GM18520 (cell line): ENCODE measurements at regions not wholly inside any gene's neighbourhood (a gene's known extent, or its start where the extent isn't known, plus 50 kb on each side); places are given as distances from the start of the nearest gene placed in this dataset.

Experiments used
- ATAC-seq: cut with Tn5 transposase; IDR thresholded peaks from one replicate; pipeline ENCODE4 v1.9.1; 2021; ENCODE audit not compliant: unreplicated experiment

- no peak for ATAC-seq
Measured at GRCh38 chr3:104855702-104856101, 511.0 kb upstream of the ALCAM start.

GRCh38 chr3:104856741-104857140 lies 510.0 kb upstream of the ALCAM start:
- ATAC-seq = no peak

GRCh38 chr3:104868291-104868690 lies 498.4 kb upstream of the ALCAM start:
- ATAC-seq = no peak

GRCh38 chr3:104870276-104870675 lies 496.4 kb upstream of the ALCAM start:
- no peak for ATAC-seq

GRCh38 chr3:104873331-104873730 lies 493.4 kb upstream of the ALCAM start:
- no peak for ATAC-seq

GRCh38 chr3:104878395-104878794 lies 488.3 kb upstream of the ALCAM start:
- no peak for ATAC-seq

GRCh38 chr3:104879919-104880318 lies 486.8 kb upstream of the ALCAM start:
- no peak for ATAC-seq

GRCh38 chr3:104885214-104885814 lies 481.4 kb upstream of the ALCAM start:
- no peak for ATAC-seq

- no peak for ATAC-seq
Measured at GRCh38 chr3:104886220-104886995, 480.3 kb upstream of the ALCAM start.

- ATAC-seq = no peak
Measured at GRCh38 chr3:104887069-104887468, 479.6 kb upstream of the ALCAM start.

- ATAC-seq = no peak
Measured at GRCh38 chr3:104887619-104888018, 479.1 kb upstream of the ALCAM start.

- no peak for ATAC-seq
Measured at GRCh38 chr3:104892044-104892443, 474.7 kb upstream of the ALCAM start.

GRCh38 chr3:104896624-104897023 lies 470.1 kb upstream of the ALCAM start:
- ATAC-seq = no peak

- ATAC-seq = no peak
Measured at GRCh38 chr3:104901396-104901795, 465.3 kb upstream of the ALCAM start.

GRCh38 chr3:104903064-104903463 lies 463.6 kb upstream of the ALCAM start:
- no peak for ATAC-seq

- no peak for ATAC-seq
Measured at GRCh38 chr3:104906001-104906639, 460.6 kb upstream of the ALCAM start.

GRCh38 chr3:104907507-104907906 lies 459.2 kb upstream of the ALCAM start:
- ATAC-seq = no peak

- ATAC-seq = no peak
Measured at GRCh38 chr3:104908761-104909160, 457.9 kb upstream of the ALCAM start.

GRCh38 chr3:104909198-104909597 lies 457.5 kb upstream of the ALCAM start:
- no peak for ATAC-seq

- ATAC-seq = no peak
Measured at GRCh38 chr3:104909721-104910120, 457.0 kb upstream of the ALCAM start.

- no peak for ATAC-seq
Measured at GRCh38 chr3:104911376-104911775, 455.3 kb upstream of the ALCAM start.

- ATAC-seq = no peak
Measured at GRCh38 chr3:104916971-104917370, 449.7 kb upstream of the ALCAM start.
